H1 (cell line): ENCODE measurements at regions not wholly inside any gene's neighbourhood (a gene's known extent, or its start where the extent isn't known, plus 50 kb on each side); places are given as distances from the start of the nearest gene placed in this dataset.

Experiments
- CTCF ChIA-PET: fragments of 300-600 bp; sonication (Branson Sonifier 250); formaldehyde crosslinking; loops from one replicate; lab custom pipeline; 2021; ENCODE audit not compliant: partially characterized antibody; lab: Charles Lee
- POLR2A ChIA-PET: fragments of 300-600 bp; sonication (Branson Sonifier 250); formaldehyde crosslinking; loops from one replicate; lab custom pipeline; 2021; ENCODE audit warnings: inconsistent platforms; ENCODE audit not compliant: partially characterized antibody; lab: Charles Lee
- DNase-seq, 2 experiments: peaks; one replicate each; pipeline versions ENCODE4 v3.0.0 to v3.0.0-alpha.2; 2010 to 2022; ENCODE audit warnings: low spot score in 2 of 2, low read depth in 1 of 2, mixed read lengths in 1 of 2
- FAIRE-seq: peaks from 2 replicates; lab custom pipeline; 2011; peaks lifted over from hg19 to GRCh38; lab: Jason Lieb, UNC
- H2AFZ ChIP-seq: 2 replicates; pipeline ENCODE4 v1.8.1; 2012; ENCODE audit warnings: low read length, inconsistent platforms
- H2AK5ac ChIP-seq: 2 replicates; pipeline ENCODE4 v1.6.1; 2013; ENCODE audit warnings: low read depth, low read length
- H2BK120ac ChIP-seq: replicated peaks from 2 replicates; pipeline ENCODE3; 2013; ENCODE audit warnings: low read depth, low read length, inconsistent platforms
- H2BK12ac ChIP-seq: 2 replicates; pipeline ENCODE4 v1.6.1; 2013; ENCODE audit warnings: low read depth, low read length
- H2BK15ac ChIP-seq: 2 replicates; pipeline ENCODE4 v1.6.1; 2013; ENCODE audit warnings: low read length
- H2BK20ac ChIP-seq: 2 replicates; pipeline ENCODE4 v1.6.1; 2013; ENCODE audit warnings: low read length
- H2BK5ac ChIP-seq: 2 replicates; pipeline ENCODE4 v1.6.1; 2013; ENCODE audit warnings: low read depth, low read length
- H3K14ac ChIP-seq: 2 replicates; pipeline ENCODE4 v1.6.1; 2013; ENCODE audit warnings: inconsistent platforms; ENCODE audit not compliant: insufficient read length
- H3K18ac ChIP-seq: 2 replicates; pipeline ENCODE4 v1.6.1; 2013; ENCODE audit warnings: low read length; ENCODE audit errors: extremely low read depth
- H3K23ac ChIP-seq: 2 replicates; pipeline ENCODE4 v1.6.1; 2013; ENCODE audit warnings: inconsistent platforms; ENCODE audit not compliant: insufficient read length
- H3K23me2 ChIP-seq: 2 replicates; pipeline ENCODE4 v1.6.1; 2013; ENCODE audit warnings: low read depth, low read length
- H3K27ac ChIP-seq: 2 replicates; pipeline ENCODE4 v1.6.1; 2011; ENCODE audit warnings: low read depth, low read length, inconsistent platforms
- H3K27me3 ChIP-seq, 4 experiments: replicated peaks in 1 of 4; 1 replicate in 1 of 4; 2 replicates in 3 of 4; pipeline versions ENCODE4 v1.6.1 to v1.8.1; 2011 to 2013; ENCODE audit warnings: low read length in 3 of 4, mild to moderate bottlenecking in 3 of 4, inconsistent platforms in 2 of 4, mixed read lengths in 2 of 4, moderate library complexity in 1 of 4; ENCODE audit not compliant: control insufficient read depth in 3 of 4, insufficient read depth in 3 of 4; ENCODE audit errors: extremely low read depth in 1 of 4
- H3K36me3 ChIP-seq, 4 experiments: 2 replicates each; pipeline versions ENCODE4 v1.6.1 to v1.8.1; 2011 to 2013; ENCODE audit warnings: mild to moderate bottlenecking in 4 of 4, low read length in 3 of 4, moderate library complexity in 2 of 4, control low read depth in 1 of 4, inconsistent platforms in 1 of 4; ENCODE audit not compliant: insufficient read depth in 4 of 4, control insufficient read depth in 2 of 4
- H3K4ac ChIP-seq: replicated peaks from 2 replicates; pipeline ENCODE3; 2013; ENCODE audit warnings: low read length, low read depth, mixed read lengths, inconsistent platforms; ENCODE audit not compliant: insufficient read length
- H3K4me1 ChIP-seq, 4 experiments: replicated peaks in 1 of 4; 1 replicate in 1 of 4; 2 replicates in 3 of 4; pipeline versions ENCODE4 v1.6.1 to v1.8.1; 2011 to 2013; ENCODE audit warnings: low read length in 3 of 4, inconsistent platforms in 2 of 4, mixed read lengths in 1 of 4; ENCODE audit not compliant: insufficient read depth in 4 of 4, control insufficient read depth in 3 of 4
- H3K4me2 ChIP-seq, 2 experiments: 2 replicates each; pipeline versions ENCODE4 v1.6.1 to v1.8.1; 2011 to 2013; ENCODE audit warnings: low read depth in 2 of 2, low read length in 2 of 2, control low read depth in 1 of 2, inconsistent platforms in 1 of 2, mild to moderate bottlenecking in 1 of 2; ENCODE audit not compliant: insufficient read depth in 1 of 2
- H3K4me3 ChIP-seq, 4 experiments: fragments of 200-600, 300-600 bp in 1 of 4; sonication (generic), shearing (Covaris generic), sonication (Bioruptor Twin) in 1 of 4; 2 replicates each; pipeline versions ENCODE4 v1.5.1 to v1.8.1; 2011 to 2016; ENCODE audit warnings: low read length in 4 of 4, low read depth in 3 of 4, control low read depth in 2 of 4, inconsistent platforms in 2 of 4, mild to moderate bottlenecking in 2 of 4, mixed read lengths in 1 of 4, moderate library complexity in 1 of 4; ENCODE audit not compliant: insufficient read depth in 2 of 4; ENCODE audit errors: extremely low read depth in 1 of 4
- H3K56ac ChIP-seq: replicated peaks from 2 replicates; pipeline ENCODE3; 2013; ENCODE audit warnings: low read depth, mild to moderate bottlenecking, mixed read lengths, low read length, inconsistent platforms; ENCODE audit not compliant: insufficient read length
- H3K79me1 ChIP-seq: 2 replicates; pipeline ENCODE4 v1.6.1; 2013; ENCODE audit warnings: low read depth, low read length, control low read depth
- H3K79me2 ChIP-seq, 2 experiments: 2 replicates each; pipeline versions ENCODE4 v1.6.1 to v1.8.1; 2012 to 2013; ENCODE audit warnings: low read length in 2 of 2, mild to moderate bottlenecking in 2 of 2, inconsistent platforms in 1 of 2; ENCODE audit not compliant: insufficient read depth in 2 of 2, control insufficient read depth in 1 of 2
- H3K9ac ChIP-seq, 4 experiments: replicated peaks in 1 of 4; 1 replicate in 1 of 4; 2 replicates in 3 of 4; pipeline versions ENCODE4 v1.6.1 to v1.8.1; 2011 to 2013; ENCODE audit warnings: low read depth in 3 of 4, low read length in 3 of 4, control low read depth in 2 of 4, mild to moderate bottlenecking in 2 of 4, moderate library complexity in 2 of 4, inconsistent platforms in 1 of 4; ENCODE audit errors: extremely low read depth in 1 of 4
- H3K9me3 ChIP-seq, 2 experiments: 2 replicates each; pipeline versions ENCODE4 v1.6.1 to v1.8.1; 2012 to 2013; ENCODE audit warnings: mild to moderate bottlenecking in 2 of 2, moderate library complexity in 2 of 2, control low read depth in 1 of 2, inconsistent platforms in 1 of 2, low read depth in 1 of 2, low read length in 1 of 2, mixed read lengths in 1 of 2; ENCODE audit not compliant: insufficient read depth in 2 of 2
- H4K20me1 ChIP-seq, 2 experiments: replicated peaks in 1 of 2; 2 replicates each; pipeline versions ENCODE3 to v1.8.1; 2011 to 2013; ENCODE audit warnings: inconsistent platforms in 2 of 2, low read length in 2 of 2, mild to moderate bottlenecking in 1 of 2; ENCODE audit not compliant: insufficient read depth in 2 of 2, control insufficient read depth in 1 of 2
- H4K5ac ChIP-seq: 2 replicates; pipeline ENCODE4 v1.6.1; 2013; ENCODE audit warnings: low read length, low read depth, mixed read lengths, inconsistent platforms; ENCODE audit not compliant: insufficient read length
- H4K8ac ChIP-seq: 2 replicates; pipeline ENCODE4 v1.8.0; 2013; ENCODE audit warnings: mild to moderate bottlenecking, moderate library complexity, low read length, inconsistent platforms; ENCODE audit not compliant: insufficient read depth; ENCODE audit errors: extremely low read depth
- H4K91ac ChIP-seq: replicated peaks from 2 replicates; pipeline ENCODE3; 2013; ENCODE audit warnings: low read length, mixed read lengths, inconsistent platforms; ENCODE audit not compliant: insufficient read length
- BACH1 ChIP-seq: IDR thresholded peaks from 2 replicates; pipeline ENCODE4 v1.6.1; 2012; ENCODE audit warnings: low read length, improper control_type of control experiment
- WGBS, 2 experiments: shearing (Covaris generic) in 1 of 2; methylation state at CpG; one replicate each; pipeline versions ENCODE4 v1.1.6 to v1.1.7; 2013 to 2015; ENCODE audit warnings: low lambda C conversion rate in 2 of 2, mixed read lengths in 2 of 2, inconsistent platforms in 1 of 2, low coverage in 1 of 2, missing lambda C conversion rate in 1 of 2; ENCODE audit not compliant: insufficient replicate concordance in 2 of 2, insufficient coverage in 1 of 2, insufficient read length in 1 of 2; ENCODE audit errors: extremely low coverage in 1 of 2, missing lambda C conversion rate in 1 of 2; 5-methylcytosine and 5-hydroxymethylcytosine counted together

DNA sequence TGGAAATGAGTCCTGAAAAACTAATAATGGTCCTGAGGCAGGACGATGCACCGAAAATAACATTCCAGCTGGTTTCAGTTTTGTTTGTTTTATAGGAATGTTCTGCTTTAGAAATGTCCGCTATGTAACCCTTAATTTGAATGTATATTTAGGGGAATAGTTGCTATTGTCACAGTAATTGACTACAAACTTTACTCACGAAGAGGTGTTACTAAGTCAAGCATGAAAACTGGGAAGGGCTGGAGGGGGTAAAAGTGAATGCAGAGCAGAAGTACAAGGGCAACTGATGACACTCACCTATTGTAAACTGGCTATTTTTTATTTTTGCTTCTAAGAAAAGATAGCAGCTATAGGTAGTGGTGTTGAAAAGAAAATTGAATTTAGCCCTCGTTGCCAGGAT, 230.7 kb upstream of the SYT10 start:
- Histone ChIP-seq H2BK5ac (0 out of 2 replicates have a peak overlapping the region, but pooled peaks have one; percentile 9), H3K4ac (no peak overlapping the region), H3K4me3 (no peak overlapping the region; a peak in 1 of 8 replicates), H3K56ac (no peak overlapping the region), H4K20me1 (no peaks in the 10 kb centered on the region), H2BK20ac (no peak overlapping the region), H3K36me3 (no peaks in the 10 kb centered on the region), H3K79me2 (no peaks in the 10 kb centered on the region), H4K5ac (peak overlapping the region; percentile 81), H3K79me1 (no peaks in the 10 kb centered on the region), H2BK120ac (peak overlapping the region; percentile 28), H3K4me2 (peak overlapping the region; percentile 12 to 40; a peak in 2 of 4 replicates), H2BK12ac (no peak overlapping the region; the same call in 1 of the 2 replicates), H3K18ac (no peak overlapping the region), H3K4me1 (peaks cover 0 to 32% (median 3%) of the 10 kb centered on the region in 4 experiments; a peak in 4 of 7 replicates), H3K27me3 (no peaks in the 10 kb centered on the region), H3K9ac (no peak overlapping the region), H3K23ac (no peak overlapping the region), H2AFZ (no peak overlapping the region), H2AK5ac (no peak overlapping the region), H2BK15ac (no peak overlapping the region), H3K23me2 (no peaks in the 10 kb centered on the region), H3K27ac (no peak overlapping the region), H3K9me3 (no peaks in the 10 kb centered on the region; a peak in 2 of 4 replicates), H4K91ac (peak overlapping the region; percentile 7), H3K14ac (no peak overlapping the region), H4K8ac (no peak overlapping the region)
- FAIRE-seq (peak; percentile 19), DNase-seq (no peak)
- ChIA-PET CTCF (no interaction called here), POLR2A (no interaction called here)
- WGBS, 2 experiments: 32% methylated on average over 5 of the region's 5 CpGs; no CpG with 5 or more reads in 1 of the 2 experiments
- TF ChIP-seq BACH1: no peak
